ENCODE measurements at regions not wholly inside any gene's neighbourhood (a gene's known extent, or its start where the extent isn't known, plus 50 kb on each side); places are given as distances from the start of the nearest gene placed in this dataset.

GRCh38 chr10:113348694-113349093 lies 204.2 kb upstream of the HABP2 start:
- H3K9me3 Mint-ChIP-seq, result no peaks in the 10 kb centered on the region
- ATAC-seq (replicated peaks), result no peak
- no peaks in the 10 kb centered on the region for H3K36me3 Mint-ChIP-seq (ENCODE audit: insufficient read depth)
- H3K4me3 Mint-ChIP-seq, result no peak overlapping the region
- H3K27ac Mint-ChIP-seq, result no peak overlapping the region
- H3K27me3 Mint-ChIP-seq, result peaks cover 0 to 11% of the 10 kb centered on the region in 2 donors
- DNase-seq, result no peak
- no peaks in the 10 kb centered on the region for H3K4me1 Mint-ChIP-seq (ENCODE audit: low read depth in 2 of 2)

GRCh38 chr10:113350311-113351040 lies 202.4 kb upstream of the HABP2 start:
- H3K4me3 Mint-ChIP-seq, result no peak overlapping the region
- H3K27me3 Mint-ChIP-seq, result peaks cover 15 to 17% of the 10 kb centered on the region in 2 donors
- ATAC-seq (replicated peaks), result no peak
- peaks cover 3% of the 10 kb centered on the region for H3K36me3 Mint-ChIP-seq (ENCODE audit: insufficient read depth)
- no peaks in the 10 kb centered on the region for H3K4me1 Mint-ChIP-seq (ENCODE audit: low read depth in 2 of 2)
- no peak for DNase-seq
- no peak overlapping the region for H3K27ac Mint-ChIP-seq
- no peaks in the 10 kb centered on the region for H3K9me3 Mint-ChIP-seq

DNA sequence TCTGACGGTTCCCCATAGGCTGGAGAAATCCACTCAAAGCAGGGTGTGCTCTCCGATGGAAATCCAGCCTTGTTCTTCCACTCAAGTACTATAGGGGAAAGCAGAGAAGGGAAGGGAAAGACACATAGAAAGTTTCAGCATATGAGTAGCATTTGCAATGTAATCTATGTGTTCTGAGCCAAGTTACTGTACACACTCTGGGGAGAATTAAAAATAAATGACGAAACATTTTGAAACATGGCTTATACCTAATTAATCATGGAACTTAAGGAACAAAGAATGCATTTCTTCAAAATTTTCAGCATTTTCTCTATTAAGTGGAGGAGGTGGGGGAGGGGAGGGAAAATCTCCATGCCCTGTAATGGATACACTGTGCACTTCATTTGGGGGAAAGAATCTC lies 198.1 kb upstream of the HABP2 start:
- no peak overlapping the region for H3K27ac Mint-ChIP-seq
- ATAC-seq (replicated peaks) (no peak), DNase-seq (no peak)
- H3K27me3 Mint-ChIP-seq, result peaks cover 13 to 44% of the 10 kb centered on the region in 2 donors
- no peak overlapping the region for H3K4me3 Mint-ChIP-seq
- no peaks in the 10 kb centered on the region for H3K9me3 Mint-ChIP-seq
- H3K4me1 Mint-ChIP-seq (ENCODE audit: low read depth in 2 of 2), result no peaks in the 10 kb centered on the region
- peaks cover 3% of the 10 kb centered on the region for H3K36me3 Mint-ChIP-seq (ENCODE audit: insufficient read depth)

GRCh38 chr10:113356794-113357680 lies 195.8 kb upstream of the HABP2 start:
- DNase-seq (no peak), ATAC-seq (replicated peaks) (no peak)
- no peak overlapping the region for H3K4me3 Mint-ChIP-seq
- H3K36me3 Mint-ChIP-seq (ENCODE audit: insufficient read depth), result peaks cover 3% of the 10 kb centered on the region
- H3K27ac Mint-ChIP-seq, result no peak overlapping the region
- H3K27me3 Mint-ChIP-seq, result peaks cover 13 to 44% of the 10 kb centered on the region in 2 donors
- H3K9me3 Mint-ChIP-seq, result no peaks in the 10 kb centered on the region
- no peaks in the 10 kb centered on the region for H3K4me1 Mint-ChIP-seq (ENCODE audit: low read depth in 2 of 2)

GRCh38 chr10:113357681-113358300 lies 195.1 kb upstream of the HABP2 start:
- H3K27ac Mint-ChIP-seq, result no peak overlapping the region
- H3K4me3 Mint-ChIP-seq, result no peak overlapping the region

DNA sequence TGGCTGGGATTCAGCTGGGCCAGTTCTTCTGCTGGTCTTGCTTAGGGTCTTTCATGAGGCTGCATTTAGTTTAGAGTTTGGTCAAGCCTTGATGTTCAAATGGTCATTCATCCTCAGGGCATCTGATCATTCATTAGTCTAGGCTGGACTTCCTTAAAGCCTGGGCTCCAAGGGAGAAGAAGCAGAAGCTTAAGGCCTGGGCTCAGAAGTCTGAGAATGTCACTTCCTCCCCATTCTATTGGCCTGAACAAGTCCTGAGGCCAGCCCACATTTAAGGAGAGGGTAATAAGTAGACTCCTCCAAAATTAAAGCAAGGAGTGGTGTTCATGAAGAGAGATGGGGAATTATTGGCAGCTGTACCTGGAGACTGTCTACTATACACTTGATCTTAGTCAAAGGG lies 193.2 kb upstream of the HABP2 start:
- no peak for ATAC-seq (replicated peaks)
- H3K27me3 Mint-ChIP-seq, result peaks cover 15 to 36% of the 10 kb centered on the region in 2 donors
- no peaks in the 10 kb centered on the region for H3K36me3 Mint-ChIP-seq (ENCODE audit: insufficient read depth)
- no peak overlapping the region for H3K27ac Mint-ChIP-seq
- H3K4me1 Mint-ChIP-seq (ENCODE audit: low read depth in 2 of 2), result no peaks in the 10 kb centered on the region
- H3K4me3 Mint-ChIP-seq, result no peak overlapping the region
- no peak for DNase-seq
- H3K9me3 Mint-ChIP-seq, result no peaks in the 10 kb centered on the region

More at GRCh38 chr10:113357681-113358300, 195.1 kb upstream of the HABP2 start:
- ATAC-seq (replicated peaks) (no peak), DNase-seq (no peak)
- Mint-ChIP-seq H3K4me1 (ENCODE audit: low read depth in 2 of 2) (no peaks in the 10 kb centered on the region), H3K9me3 (no peaks in the 10 kb centered on the region), H3K27me3 (peaks cover 20 to 44% of the 10 kb centered on the region in 2 donors), H3K36me3 (ENCODE audit: insufficient read depth) (peaks cover 3% of the 10 kb centered on the region)

- H3K4me1 Mint-ChIP-seq (ENCODE audit: low read depth in 2 of 2), result no peaks in the 10 kb centered on the region
- no peaks in the 10 kb centered on the region for H3K9me3 Mint-ChIP-seq
- no peaks in the 10 kb centered on the region for H3K36me3 Mint-ChIP-seq (ENCODE audit: insufficient read depth)
- H3K27ac Mint-ChIP-seq, result no peak overlapping the region
- DNase-seq (no peak), ATAC-seq (replicated peaks) (no peak)
- H3K27me3 Mint-ChIP-seq, result peaks cover 17 to 26% of the 10 kb centered on the region in 2 donors
- no peak overlapping the region for H3K4me3 Mint-ChIP-seq
Observed at GRCh38 chr10:113360870-113361269, 192.0 kb upstream of the HABP2 start.

- ATAC-seq (replicated peaks) (no peak), DNase-seq (no peak)
- Mint-ChIP-seq H3K27ac (no peak overlapping the region), H3K27me3 (peaks cover 12 to 25% of the 10 kb centered on the region in 2 donors), H3K4me3 (no peak overlapping the region), H3K4me1 (ENCODE audit: low read depth in 2 of 2) (no peaks in the 10 kb centered on the region), H3K9me3 (no peaks in the 10 kb centered on the region), H3K36me3 (ENCODE audit: insufficient read depth) (no peaks in the 10 kb centered on the region)
Observed at GRCh38 chr10:113362645-113363091, 190.2 kb upstream of the HABP2 start.

- no peaks in the 10 kb centered on the region for H3K36me3 Mint-ChIP-seq (ENCODE audit: insufficient read depth)
- DNase-seq, result no peak
- H3K4me1 Mint-ChIP-seq (ENCODE audit: low read depth in 2 of 2), result no peaks in the 10 kb centered on the region
- H3K27me3 Mint-ChIP-seq, result peaks cover 9 to 28% of the 10 kb centered on the region in 2 donors
- no peak overlapping the region for H3K4me3 Mint-ChIP-seq
- ATAC-seq (replicated peaks), result no peak
- no peak overlapping the region for H3K27ac Mint-ChIP-seq
- H3K9me3 Mint-ChIP-seq, result no peaks in the 10 kb centered on the region
Observed at GRCh38 chr10:113364227-113364626, 188.6 kb upstream of the HABP2 start.

DNA sequence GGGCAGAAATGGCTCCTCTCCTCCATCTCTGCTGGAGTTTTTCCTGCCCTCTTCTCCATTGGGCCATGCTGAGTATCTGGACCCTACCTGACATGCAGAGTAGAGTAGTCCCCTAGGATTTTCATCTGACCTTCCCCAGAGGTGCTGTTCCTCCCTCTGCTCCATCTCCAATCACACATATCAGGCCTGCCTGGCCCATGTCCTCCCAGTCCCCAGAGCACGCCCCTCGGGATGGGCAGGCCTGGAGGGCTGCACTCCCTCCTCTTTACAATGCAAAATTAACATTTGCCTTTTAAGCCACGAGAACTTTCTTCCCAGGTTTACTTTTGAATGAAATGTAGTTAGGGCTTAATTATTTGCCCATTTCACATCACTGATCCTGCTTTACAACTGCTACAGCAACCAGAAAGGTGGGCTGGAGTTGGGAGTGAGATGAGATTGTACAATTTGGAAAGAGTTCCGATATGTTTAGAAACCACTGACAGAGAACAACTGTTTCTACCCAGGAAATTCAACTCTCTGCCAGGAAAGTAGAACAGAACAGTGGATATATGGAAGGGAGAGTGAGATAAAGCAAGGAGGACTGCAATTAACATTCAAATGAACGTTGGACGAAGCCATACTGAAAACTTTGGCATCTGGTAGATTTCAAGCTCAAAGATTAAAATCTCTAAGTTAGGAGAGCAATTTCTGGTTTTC lies 184.0 kb upstream of the HABP2 start:
- no peak for ATAC-seq (replicated peaks)
- no peak for DNase-seq
- no peaks in the 10 kb centered on the region for H3K36me3 Mint-ChIP-seq (ENCODE audit: insufficient read depth)
- H3K9me3 Mint-ChIP-seq, result no peaks in the 10 kb centered on the region
- peaks cover 42 to 51% of the 10 kb centered on the region in 2 donors for H3K27me3 Mint-ChIP-seq
- no peaks in the 10 kb centered on the region for H3K4me1 Mint-ChIP-seq (ENCODE audit: low read depth in 2 of 2)
- no peak overlapping the region for H3K4me3 Mint-ChIP-seq
- no peak overlapping the region for H3K27ac Mint-ChIP-seq

- DNase-seq, result no peak
- H3K9me3 Mint-ChIP-seq, result no peaks in the 10 kb centered on the region
- H3K4me3 Mint-ChIP-seq, result no peak overlapping the region
- ATAC-seq (replicated peaks), result no peak
- no peaks in the 10 kb centered on the region for H3K4me1 Mint-ChIP-seq (ENCODE audit: low read depth in 2 of 2)
- H3K36me3 Mint-ChIP-seq (ENCODE audit: insufficient read depth), result no peaks in the 10 kb centered on the region
- peaks cover 42 to 51% of the 10 kb centered on the region in 2 donors for H3K27me3 Mint-ChIP-seq
- H3K27ac Mint-ChIP-seq, result no peak overlapping the region
Observed at GRCh38 chr10:113369365-113369694, 183.5 kb upstream of the HABP2 start.

GRCh38 chr10:113376428-113376827 lies 176.4 kb upstream of the HABP2 start:
- DNase-seq (no peak), ATAC-seq (replicated peaks) (no peak)
- peaks cover 19 to 20% of the 10 kb centered on the region in 2 donors for H3K27me3 Mint-ChIP-seq
- no peak overlapping the region for H3K4me3 Mint-ChIP-seq
- peaks cover 0 to 3% of the 10 kb centered on the region in 2 donors for H3K4me1 Mint-ChIP-seq (ENCODE audit: low read depth in 2 of 2)
- no peaks in the 10 kb centered on the region for H3K9me3 Mint-ChIP-seq
- H3K27ac Mint-ChIP-seq, result no peak overlapping the region
- H3K36me3 Mint-ChIP-seq (ENCODE audit: insufficient read depth), result no peaks in the 10 kb centered on the region

GRCh38 chr10:113379091-113379490 lies 173.8 kb upstream of the HABP2 start:
- H3K27ac Mint-ChIP-seq, result no peak overlapping the region
- H3K4me3 Mint-ChIP-seq, result no peak overlapping the region
- no peaks in the 10 kb centered on the region for H3K36me3 Mint-ChIP-seq (ENCODE audit: insufficient read depth)
- DNase-seq (no peak), ATAC-seq (replicated peaks) (no peak)
- peaks cover 0 to 6% of the 10 kb centered on the region in 2 donors for H3K27me3 Mint-ChIP-seq
- peaks cover 8 to 19% of the 10 kb centered on the region in 2 donors for H3K4me1 Mint-ChIP-seq (ENCODE audit: low read depth in 2 of 2)
- H3K9me3 Mint-ChIP-seq, result no peaks in the 10 kb centered on the region
